PC-3 (cell line): ENCODE measurements at regions not wholly inside any gene's neighbourhood (a gene's known extent, or its start where the extent isn't known, plus 50 kb on each side); places are given as distances from the start of the nearest gene placed in this dataset.
A peak's percentile ranks its signal among the peaks of the same experiment; 100 is the strongest.

Source experiments
- ATAC-seq: fragments of 200-7000 bp; cut with Tn5 transposase; 2 replicates; pipeline ENCODE4 v1.9.1; 2020; ENCODE audit warnings: mild to moderate bottlenecking, moderate library complexity
- BruUV-seq: library from RNA; stranded (reverse); fragments of 400-500 nt; replicated peaks from 2 replicates; lab custom pipeline; 2021; lab: Mats Ljungman, UMichigan
- CTCF ChIA-PET: fragments of 300-600 bp; sonication (Branson Sonifier 250); formaldehyde crosslinking; loops from one replicate; lab custom pipeline; 2022; ENCODE audit warnings: antibody characterized with exemption; lab: Charles Lee
- POLR2A ChIA-PET: fragments of 300-600 bp; sonication (Branson Sonifier 250); formaldehyde crosslinking; loops from one replicate; lab custom pipeline; 2022; ENCODE audit warnings: antibody characterized with exemption; ENCODE audit not compliant: unreplicated experiment; lab: Charles Lee
- DNase-seq: peaks from one replicate; pipeline ENCODE4 v3.0.0-alpha.2; 2015
- H2AFZ ChIP-seq: fragments of 300-600 bp; sonication (generic); 2 replicates; pipeline ENCODE4 v1.6.0; 2016; ENCODE audit warnings: antibody characterized with exemption, low read length
- H3F3A ChIP-seq: fragments of 300-600 bp; sonication (generic); one replicate; pipeline ENCODE4 v1.6.0; 2017; ENCODE audit warnings: antibody characterized with exemption, low read length, control low read depth, mild to moderate bottlenecking; ENCODE audit not compliant: unreplicated experiment
- H3K27ac ChIP-seq: fragments of 300-600 bp; sonication (generic); 2 replicates; pipeline ENCODE4 v1.5.1; 2016; ENCODE audit warnings: mild to moderate bottlenecking, low read length
- H3K27me3 ChIP-seq: fragments of 300-600 bp; sonication (generic); 2 replicates; pipeline ENCODE4 v1.6.1; 2016; ENCODE audit warnings: low read length, mixed read lengths
- H3K36me3 ChIP-seq: fragments of 300-600 bp; sonication (generic); 2 replicates; pipeline ENCODE4 v1.6.1; 2016; ENCODE audit warnings: low read depth, mixed run types, low read length, mixed read lengths
- H3K4me1 ChIP-seq: fragments of 300-600 bp; sonication (generic); 2 replicates; pipeline ENCODE4 v1.5.1; 2016; ENCODE audit warnings: low read length; ENCODE audit not compliant: insufficient read depth
- H3K4me2 ChIP-seq: fragments of 300-600 bp; sonication (generic); 2 replicates; pipeline ENCODE4 v1.6.0; 2016; ENCODE audit warnings: low read length
- H3K4me3 ChIP-seq: fragments of 300-600 bp; sonication (generic); 2 replicates; pipeline ENCODE4 v1.5.1; 2016; ENCODE audit warnings: mild to moderate bottlenecking, low read length, mixed read lengths
- H3K79me2 ChIP-seq: fragments of 300-600 bp; sonication (generic); 2 replicates; pipeline ENCODE4 v1.6.1; 2017; ENCODE audit warnings: low read length, mixed read lengths
- H3K9ac ChIP-seq: fragments of 300-600 bp; sonication (generic); 2 replicates; pipeline ENCODE4 v1.6.0; 2016; ENCODE audit warnings: mild to moderate bottlenecking, low read length
- H3K9me2 ChIP-seq: fragments of 300-600 bp; sonication (generic); replicated peaks from 2 replicates; pipeline ENCODE4 v1.6.1; 2016; ENCODE audit warnings: mixed run types, low read length, mixed read lengths
- H3K9me3 ChIP-seq: fragments of 300-600 bp; sonication (generic); 2 replicates; pipeline ENCODE4 v1.6.1; 2016; ENCODE audit warnings: low read length, mixed read lengths
- H4K20me1 ChIP-seq: fragments of 300-600 bp; sonication (generic); 2 replicates; pipeline ENCODE4 v1.6.1; 2016; ENCODE audit warnings: low read length, mixed read lengths
- EZH2 ChIP-seq: fragments of 300-600 bp; sonication (generic); IDR thresholded peaks from one replicate; pipeline ENCODE4 v1.6.1; 2017; ENCODE audit warnings: antibody characterized with exemption, mild to moderate bottlenecking, low read length; ENCODE audit not compliant: unreplicated experiment
- EZH2phosphoT487 ChIP-seq: fragments of 300-600 bp; sonication (generic); IDR thresholded peaks from 2 replicates; pipeline ENCODE4 v1.6.1; 2018; ENCODE audit warnings: mild to moderate bottlenecking, antibody characterized with exemption, low read length, borderline replicate concordance
- intact Hi-C: fragments of 100-400 bp; cut with micrococcal nuclease; formaldehyde crosslinking; loops from 2 replicates; pipeline ENCODE4 v1.9.0; 2023
- TF ChIP-seq, protein P1 (sequence below): fragments of 300-600 bp; sonication (generic); conservative IDR thresholded peaks from 2 replicates; pipeline ENCODE4 v1.5.1; 2017; ENCODE audit warnings: antibody characterized with exemption, low read depth, mild to moderate bottlenecking, low read length

DNA sequence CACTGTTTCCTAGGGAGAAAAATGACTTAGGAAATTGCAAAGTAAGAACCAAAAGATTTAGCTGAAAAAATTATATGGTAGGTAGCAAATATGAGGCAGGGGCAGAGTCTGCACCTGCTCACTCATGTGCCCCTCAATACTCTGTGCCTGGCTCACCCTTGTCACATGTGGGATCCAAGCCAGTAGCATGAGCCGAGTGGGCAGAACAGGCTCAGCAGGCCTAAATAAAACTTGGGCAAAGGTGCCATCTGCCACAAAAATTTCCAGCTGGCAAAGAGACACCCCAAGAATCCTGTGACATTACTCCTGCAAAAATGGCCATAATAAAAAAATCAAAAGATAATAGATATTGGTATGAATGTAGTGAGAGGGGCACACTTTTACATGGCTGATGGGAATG is 1321.2 kb downstream of the NCAM2 start:
- no peaks in the 10 kb centered on the region for H4K20me1 ChIP-seq
- H2AFZ ChIP-seq = no peak overlapping the region
- POLR2A ChIA-PET = no interaction called here
- BruUV-seq = no TSS peak
- H3K9ac ChIP-seq = no peak overlapping the region
- no peak overlapping the region for H3K4me2 ChIP-seq
- CTCF ChIA-PET = no interaction called here
- H3K79me2 ChIP-seq = no peaks in the 10 kb centered on the region
- H3F3A ChIP-seq = no peaks in the 10 kb centered on the region
- H3K9me3 ChIP-seq = no peaks in the 10 kb centered on the region
- ATAC-seq (no peak), DNase-seq (no peak)
- H3K36me3 ChIP-seq = no peaks in the 10 kb centered on the region
- H3K27ac ChIP-seq = no peak overlapping the region
- intact Hi-C loops = no loop called here
- no peaks in the 10 kb centered on the region for H3K4me1 ChIP-seq
- no peaks in the 10 kb centered on the region for H3K9me2 ChIP-seq
- TF ChIP-seq, protein P1, sequence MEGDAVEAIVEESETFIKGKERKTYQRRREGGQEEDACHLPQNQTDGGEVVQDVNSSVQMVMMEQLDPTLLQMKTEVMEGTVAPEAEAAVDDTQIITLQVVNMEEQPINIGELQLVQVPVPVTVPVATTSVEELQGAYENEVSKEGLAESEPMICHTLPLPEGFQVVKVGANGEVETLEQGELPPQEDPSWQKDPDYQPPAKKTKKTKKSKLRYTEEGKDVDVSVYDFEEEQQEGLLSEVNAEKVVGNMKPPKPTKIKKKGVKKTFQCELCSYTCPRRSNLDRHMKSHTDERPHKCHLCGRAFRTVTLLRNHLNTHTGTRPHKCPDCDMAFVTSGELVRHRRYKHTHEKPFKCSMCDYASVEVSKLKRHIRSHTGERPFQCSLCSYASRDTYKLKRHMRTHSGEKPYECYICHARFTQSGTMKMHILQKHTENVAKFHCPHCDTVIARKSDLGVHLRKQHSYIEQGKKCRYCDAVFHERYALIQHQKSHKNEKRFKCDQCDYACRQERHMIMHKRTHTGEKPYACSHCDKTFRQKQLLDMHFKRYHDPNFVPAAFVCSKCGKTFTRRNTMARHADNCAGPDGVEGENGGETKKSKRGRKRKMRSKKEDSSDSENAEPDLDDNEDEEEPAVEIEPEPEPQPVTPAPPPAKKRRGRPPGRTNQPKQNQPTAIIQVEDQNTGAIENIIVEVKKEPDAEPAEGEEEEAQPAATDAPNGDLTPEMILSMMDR = no peak
- TF ChIP-seq EZH2 (no peak), EZH2phosphoT487 (no peak)
- H3K4me3 ChIP-seq = no peak overlapping the region
- no peaks in the 10 kb centered on the region for H3K27me3 ChIP-seq

DNA sequence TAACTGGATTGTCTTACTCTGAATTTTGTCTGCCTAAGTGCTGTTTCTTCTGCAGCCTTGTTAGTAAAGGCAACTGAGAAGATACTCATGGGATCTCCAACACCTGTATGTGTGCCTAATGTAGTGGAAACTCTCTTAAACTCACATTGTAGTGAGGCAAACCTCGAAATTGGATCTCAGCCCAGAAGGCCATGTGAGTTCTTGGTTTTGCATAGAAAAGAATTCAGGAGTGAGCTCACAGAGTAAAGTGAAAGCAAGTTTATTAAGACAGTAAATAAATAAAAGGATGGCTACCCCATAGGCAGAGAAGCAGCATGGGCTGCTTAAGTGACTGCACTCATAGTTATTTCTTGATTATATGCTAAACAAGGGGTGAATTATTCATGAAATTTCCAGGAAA is 1344.7 kb downstream of the NCAM2 start:
- no peak overlapping the region for H3K9ac ChIP-seq
- H3K9me3 ChIP-seq = peaks cover 3% of the 10 kb centered on the region; the same call in 1 of the 2 replicates
- intact Hi-C loops = no loop called here
- H4K20me1 ChIP-seq = no peaks in the 10 kb centered on the region
- H3K36me3 ChIP-seq = no peaks in the 10 kb centered on the region
- no peak overlapping the region for H3K4me2 ChIP-seq
- no peaks in the 10 kb centered on the region for H3K27me3 ChIP-seq
- ATAC-seq (peak; percentile 18; the same call in 1 of the 2 replicates), DNase-seq (no peak)
- no peak overlapping the region for H3K27ac ChIP-seq
- ChIA-PET CTCF (no interaction called here), POLR2A (no interaction called here)
- H3K4me1 ChIP-seq = no peaks in the 10 kb centered on the region
- H2AFZ ChIP-seq = no peak overlapping the region
- no peak overlapping the region for H3K4me3 ChIP-seq
- no peaks in the 10 kb centered on the region for H3K9me2 ChIP-seq
- TF ChIP-seq EZH2 (no peak), EZH2phosphoT487 (no peak)
- TF ChIP-seq, protein P1 = no peak
- no TSS peak for BruUV-seq
- H3K79me2 ChIP-seq = no peaks in the 10 kb centered on the region
- H3F3A ChIP-seq = no peaks in the 10 kb centered on the region

DNA sequence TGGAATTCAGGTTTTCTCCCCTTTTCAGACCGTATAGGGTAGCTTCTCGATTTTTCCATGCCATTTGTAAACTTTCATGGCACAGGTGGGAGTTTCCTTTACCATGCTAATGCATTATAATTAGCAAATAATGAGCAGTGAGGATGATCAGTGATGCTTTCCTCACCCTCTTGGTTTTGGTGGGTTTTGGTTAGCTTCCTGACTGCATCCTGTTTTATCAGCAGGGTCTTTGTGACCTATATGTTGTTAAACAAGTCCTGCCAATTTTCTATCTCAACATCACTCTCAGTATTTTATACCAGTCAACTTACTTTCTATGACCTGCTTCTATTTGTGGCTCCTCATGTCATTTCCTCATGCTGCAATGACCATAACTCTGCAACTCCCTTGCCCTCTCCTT is 1345.1 kb downstream of the NCAM2 start:
- TF ChIP-seq EZH2phosphoT487 = no peak
- no peak for TF ChIP-seq EZH2
- TF ChIP-seq, protein P1 = no peak
- Histone ChIP-seq H3K4me2 (no peak overlapping the region), H3K9ac (no peak overlapping the region), H3K27me3 (no peaks in the 10 kb centered on the region), H3F3A (no peaks in the 10 kb centered on the region), H3K4me1 (no peaks in the 10 kb centered on the region), H3K4me3 (no peak overlapping the region), H3K9me3 (peaks cover 7% of the 10 kb centered on the region; the same call in 1 of the 2 replicates), H3K36me3 (no peaks in the 10 kb centered on the region), H2AFZ (no peak overlapping the region), H3K27ac (no peak overlapping the region), H3K79me2 (no peaks in the 10 kb centered on the region), H4K20me1 (no peaks in the 10 kb centered on the region), H3K9me2 (no peaks in the 10 kb centered on the region)
- intact Hi-C loops = no loop called here
- DNase-seq = no peak
- ATAC-seq = no peak
- CTCF ChIA-PET = no interaction called here
- BruUV-seq = no TSS peak
- POLR2A ChIA-PET = no interaction called here
